Effector memory CD8-positive, alpha-beta T cell (primary cell): ENCODE measurements at regions not wholly inside any gene's neighbourhood (a gene's known extent, or its start where the extent isn't known, plus 50 kb on each side); places are given as distances from the start of the nearest gene placed in this dataset.
"Not testable (repeated sequence)": the region's sequence is repeated elsewhere in the genome, so short reads cannot be mapped to it uniquely, and the experiment has no call there.

ENCODE experiments used
- ATAC-seq: fragments of 150-1000 bp; cut with Tn5 transposase; replicated peaks from 2 replicates; pipeline ENCODE4 v1.10.0; 2021; ENCODE audit warnings: mild to moderate bottlenecking, moderate library complexity
- DNase-seq, 3 experiments: peaks; one replicate each; pipeline ENCODE4 v3.0.0; 2021
- H3K27ac Mint-ChIP-seq, 2 donors: one replicate each; pipeline ENCODE4 v1.8.0; 2022; ENCODE audit warnings: mild to moderate bottlenecking in 2 of 2, mixed read lengths in 2 of 2, moderate library complexity in 2 of 2
- H3K27me3 Mint-ChIP-seq, 2 donors: one replicate each; pipeline ENCODE4 v1.8.0; 2022; ENCODE audit warnings: mixed read lengths in 2 of 2
- H3K36me3 Mint-ChIP-seq: one replicate; pipeline ENCODE4 v1.8.0; 2022; ENCODE audit warnings: mild to moderate bottlenecking, moderate library complexity, mixed read lengths; ENCODE audit not compliant: insufficient read depth
- H3K4me1 Mint-ChIP-seq, 2 donors: one replicate each; pipeline ENCODE4 v1.8.0; 2022; ENCODE audit warnings: low read depth in 2 of 2, mixed read lengths in 2 of 2
- H3K4me3 Mint-ChIP-seq, 2 donors: one replicate each; pipeline ENCODE4 v1.8.0; 2022; ENCODE audit warnings: mild to moderate bottlenecking in 2 of 2, mixed read lengths in 2 of 2, moderate library complexity in 2 of 2
- H3K9me3 Mint-ChIP-seq, 2 donors: one replicate each; pipeline ENCODE4 v1.8.0; 2022; ENCODE audit warnings: mixed read lengths in 2 of 2

DNA sequence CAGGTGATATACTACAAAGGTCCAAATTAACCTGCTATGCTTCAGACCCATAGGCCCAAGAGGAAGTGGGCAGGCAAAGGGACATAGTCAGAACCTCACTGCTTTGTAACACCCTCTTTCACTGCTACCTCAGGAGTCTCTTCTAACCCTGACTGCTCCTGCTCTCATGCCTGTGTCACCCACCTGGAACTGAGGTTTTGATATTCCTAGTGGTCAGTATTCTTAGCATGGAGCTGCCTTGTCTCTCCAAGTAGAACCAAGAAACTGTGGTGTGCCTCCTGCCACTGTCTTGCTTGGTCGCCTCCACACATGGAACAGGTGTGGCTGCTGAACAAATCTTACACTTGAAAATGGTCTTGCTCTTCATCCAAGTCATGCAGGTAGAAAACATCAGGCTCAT is 677.5 kb downstream of the XPNPEP1 start:
- no peak for ATAC-seq
- no peak for DNase-seq
- Mint-ChIP-seq H3K27ac (no peak overlapping the region), H3K36me3 (no peaks in the 10 kb centered on the region), H3K4me3 (no peak overlapping the region), H3K27me3 (no peaks in the 10 kb centered on the region), H3K9me3 (peaks cover 9 to 30% of the 10 kb centered on the region in 2 donors), H3K4me1 (no peaks in the 10 kb centered on the region)

DNA sequence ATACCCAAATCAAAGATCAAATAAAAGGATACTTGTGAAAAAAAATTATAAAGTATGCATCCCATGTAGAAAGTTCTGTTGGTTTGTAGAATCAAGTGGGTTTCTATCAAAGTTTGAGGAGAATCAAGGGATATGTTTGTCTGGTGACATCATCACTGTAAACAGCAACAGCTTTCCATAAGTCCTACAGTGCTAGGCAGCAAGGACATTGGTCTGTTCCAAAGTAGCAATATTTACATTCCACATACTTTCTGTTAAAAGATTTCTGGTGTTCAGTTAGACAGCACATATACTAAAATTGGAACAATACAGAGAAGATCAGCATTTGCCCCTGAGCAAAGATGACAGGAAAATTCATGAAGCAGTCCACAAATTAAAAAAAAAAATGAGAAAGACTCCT is 683.9 kb downstream of the XPNPEP1 start:
- DNase-seq = no peak
- H3K27me3 Mint-ChIP-seq = no peaks in the 10 kb centered on the region
- ATAC-seq = no peak
- no peaks in the 10 kb centered on the region for H3K4me1 Mint-ChIP-seq
- no peak overlapping the region for H3K4me3 Mint-ChIP-seq
- no peak overlapping the region for H3K27ac Mint-ChIP-seq
- H3K36me3 Mint-ChIP-seq = no peaks in the 10 kb centered on the region
- peaks cover 0 to 9% of the 10 kb centered on the region in 2 donors for H3K9me3 Mint-ChIP-seq

DNA sequence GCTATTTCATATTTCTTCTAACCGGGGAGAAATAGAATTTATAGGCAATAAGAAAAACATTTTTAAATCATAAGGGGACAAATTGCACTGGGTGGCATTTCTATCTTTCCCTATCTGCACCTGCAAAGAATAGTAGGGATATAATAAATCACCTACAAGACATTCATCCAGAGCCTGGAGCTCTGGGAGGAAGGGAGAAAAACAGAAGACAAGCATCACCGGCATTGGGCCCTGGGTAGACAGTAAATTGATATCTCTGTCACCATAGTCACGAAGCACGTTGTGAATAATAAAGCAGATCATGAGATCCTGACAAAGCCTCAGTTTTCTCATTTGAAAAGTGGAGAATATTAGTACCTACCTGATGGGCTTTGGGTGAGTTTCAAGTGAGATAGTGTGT is 685.6 kb downstream of the XPNPEP1 start:
- no peak overlapping the region for H3K27ac Mint-ChIP-seq
- no peak for ATAC-seq

DNA sequence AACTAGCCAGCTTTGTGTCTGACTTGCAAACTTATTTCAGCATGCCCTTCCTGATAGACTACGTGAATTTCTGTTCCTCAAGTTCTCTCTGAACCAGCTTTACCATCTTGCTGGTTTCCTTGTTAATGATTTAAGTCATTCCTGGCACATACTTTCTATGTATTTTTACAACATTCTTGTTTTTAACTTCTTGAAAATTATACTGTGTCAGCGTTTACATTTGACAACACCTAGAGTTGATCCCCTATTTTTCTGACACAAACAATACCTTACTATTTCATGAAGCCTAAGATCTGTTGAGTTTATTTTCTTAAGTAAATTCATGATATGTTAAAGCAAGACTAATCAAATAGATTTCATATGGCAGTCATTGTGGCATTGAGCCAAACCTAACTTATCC is 686.3 kb downstream of the XPNPEP1 start:
- Mint-ChIP-seq H3K27me3 (no peaks in the 10 kb centered on the region), H3K4me1 (no peaks in the 10 kb centered on the region), H3K9me3 (peaks cover 0 to 5% of the 10 kb centered on the region in 2 donors), H3K27ac (no peak overlapping the region), H3K36me3 (no peaks in the 10 kb centered on the region), H3K4me3 (no peak overlapping the region)
- no peak for DNase-seq
- no peak for ATAC-seq

More for the DNA sequence above, 685.6 kb downstream of the XPNPEP1 start:
- DNase-seq = no peak
- no peak overlapping the region for H3K4me3 Mint-ChIP-seq
- H3K27me3 Mint-ChIP-seq = no peaks in the 10 kb centered on the region
- H3K9me3 Mint-ChIP-seq = peaks cover 0 to 5% of the 10 kb centered on the region in 2 donors
- H3K4me1 Mint-ChIP-seq = no peaks in the 10 kb centered on the region
- H3K36me3 Mint-ChIP-seq = no peaks in the 10 kb centered on the region

DNA sequence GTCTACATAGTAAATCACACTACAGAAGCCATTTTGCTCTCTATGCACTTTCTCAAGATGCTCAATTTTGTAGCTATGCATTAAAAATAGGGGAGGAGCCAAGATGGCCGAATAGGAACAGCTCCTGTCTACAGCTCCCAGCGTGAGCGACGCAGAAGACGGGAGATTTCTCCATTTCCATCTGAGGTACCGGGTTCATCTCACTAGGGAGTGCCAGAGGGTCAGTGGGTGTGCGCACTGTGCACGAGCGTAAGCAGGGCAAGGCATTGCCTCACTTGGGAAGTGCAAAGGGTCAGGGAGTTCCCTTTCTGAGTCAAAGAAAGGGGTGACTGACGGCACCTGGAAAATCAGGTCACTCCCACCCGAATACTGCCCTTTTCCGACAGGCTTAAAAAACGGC is 699.8 kb downstream of the XPNPEP1 start:
- not testable (repeated sequence) for ATAC-seq, H3K27me3 Mint-ChIP-seq, H3K4me1 Mint-ChIP-seq, H3K36me3 Mint-ChIP-seq, H3K9me3 Mint-ChIP-seq, DNase-seq, H3K27ac Mint-ChIP-seq, H3K4me3 Mint-ChIP-seq

DNA sequence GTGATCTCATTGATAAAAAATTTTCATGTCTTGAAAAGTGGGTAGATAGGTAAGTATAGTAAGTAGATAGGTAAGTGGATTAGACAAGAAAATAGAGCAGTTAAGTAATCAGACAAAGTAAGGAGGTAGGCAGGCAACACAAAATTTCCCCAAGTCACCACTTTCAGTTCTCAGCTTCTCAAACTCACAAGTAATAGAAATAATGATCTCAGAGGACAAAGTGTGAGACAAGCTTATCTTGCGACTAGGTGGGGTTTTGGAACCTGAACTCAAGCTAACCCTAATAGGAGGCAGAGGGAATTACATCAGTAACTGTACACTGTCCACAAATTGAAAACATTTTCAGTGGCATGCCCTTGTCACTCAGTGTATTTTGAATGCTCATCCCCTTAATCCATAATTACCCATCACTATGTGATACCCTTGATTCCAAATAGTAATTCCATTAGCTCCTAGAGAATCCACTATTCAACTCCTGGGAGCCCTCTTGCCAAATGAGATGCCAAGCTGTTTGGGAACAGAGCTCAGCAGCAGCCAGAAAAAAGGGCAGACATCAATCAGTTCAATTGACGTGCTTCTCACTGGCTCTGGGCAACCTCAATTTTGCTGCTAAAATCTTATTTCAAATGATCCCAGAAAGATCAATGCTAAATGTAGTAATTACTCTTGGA is 703.2 kb downstream of the XPNPEP1 start:
- no peak for DNase-seq
- Mint-ChIP-seq H3K27ac (no peak overlapping the region), H3K9me3 (peaks cover 2 to 12% of the 10 kb centered on the region in 2 donors), H3K4me1 (no peaks in the 10 kb centered on the region), H3K27me3 (no peaks in the 10 kb centered on the region), H3K4me3 (no peak overlapping the region), H3K36me3 (no peaks in the 10 kb centered on the region)
- ATAC-seq = no peak

DNA sequence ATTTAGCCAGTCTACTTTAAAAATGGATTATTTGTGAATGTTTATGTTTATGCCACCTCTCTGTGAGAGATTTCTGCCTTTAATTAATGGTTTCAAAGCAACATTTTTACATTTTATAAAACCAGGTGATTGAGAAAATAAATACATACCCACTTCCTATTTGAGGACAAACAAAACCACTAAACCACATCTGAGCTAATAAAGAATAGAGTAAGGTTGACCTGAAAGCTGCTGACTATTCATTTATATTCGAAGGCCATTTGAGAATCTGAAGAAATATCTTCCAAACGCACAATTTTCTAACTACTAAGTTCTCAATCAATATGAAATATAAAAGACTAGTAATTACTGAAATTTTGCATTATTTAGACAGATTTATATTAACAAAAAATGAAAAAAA is 705.1 kb downstream of the XPNPEP1 start:
- H3K27me3 Mint-ChIP-seq = no peaks in the 10 kb centered on the region
- ATAC-seq (no peak), DNase-seq (no peak)
- peaks cover 2 to 12% of the 10 kb centered on the region in 2 donors for H3K9me3 Mint-ChIP-seq
- H3K27ac Mint-ChIP-seq = no peak overlapping the region
- no peak overlapping the region for H3K4me3 Mint-ChIP-seq
- no peaks in the 10 kb centered on the region for H3K4me1 Mint-ChIP-seq
- no peaks in the 10 kb centered on the region for H3K36me3 Mint-ChIP-seq

DNA sequence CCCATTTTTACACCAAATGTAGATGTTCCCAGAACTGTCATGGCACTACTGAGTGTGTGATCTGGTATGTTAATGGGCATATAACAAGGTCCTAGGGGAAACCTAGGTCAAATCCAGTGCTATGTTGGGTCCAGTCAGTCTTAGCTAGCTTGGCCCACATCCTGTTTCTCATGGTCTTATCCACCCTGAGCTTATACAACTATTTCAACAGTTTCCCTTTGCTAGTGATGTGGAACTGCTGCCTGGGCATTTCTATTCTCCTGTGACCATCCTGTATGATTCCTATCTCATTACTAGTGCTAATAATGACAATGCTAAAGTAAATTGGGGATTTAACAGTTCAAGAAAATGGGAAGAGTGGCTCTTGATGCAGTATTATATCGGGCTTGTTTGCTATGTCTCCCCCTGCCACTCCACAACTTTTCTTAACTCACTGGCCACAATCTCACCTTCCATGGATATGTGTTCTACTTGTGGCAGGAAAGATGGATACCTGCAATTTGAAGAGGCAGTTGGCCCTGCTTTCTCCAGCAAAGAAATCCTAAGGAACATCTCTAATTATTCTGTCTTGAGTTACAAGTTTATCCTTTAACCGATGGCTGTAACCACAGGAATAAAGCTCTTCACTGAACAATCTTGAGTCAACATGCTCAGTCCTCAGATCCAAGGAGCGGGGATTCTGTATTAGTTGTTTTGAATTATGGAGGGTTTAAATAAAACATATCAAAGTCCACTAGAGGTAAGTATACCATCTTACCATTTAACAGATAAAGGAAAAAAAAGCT is 707.8 kb downstream of the XPNPEP1 start:
- Mint-ChIP-seq H3K4me1 (no peaks in the 10 kb centered on the region), H3K27me3 (no peaks in the 10 kb centered on the region), H3K4me3 (no peak overlapping the region), H3K36me3 (no peaks in the 10 kb centered on the region), H3K9me3 (peaks cover 4 to 12% of the 10 kb centered on the region in 2 donors), H3K27ac (no peak overlapping the region)
- ATAC-seq = no peak
- DNase-seq = no peak

DNA sequence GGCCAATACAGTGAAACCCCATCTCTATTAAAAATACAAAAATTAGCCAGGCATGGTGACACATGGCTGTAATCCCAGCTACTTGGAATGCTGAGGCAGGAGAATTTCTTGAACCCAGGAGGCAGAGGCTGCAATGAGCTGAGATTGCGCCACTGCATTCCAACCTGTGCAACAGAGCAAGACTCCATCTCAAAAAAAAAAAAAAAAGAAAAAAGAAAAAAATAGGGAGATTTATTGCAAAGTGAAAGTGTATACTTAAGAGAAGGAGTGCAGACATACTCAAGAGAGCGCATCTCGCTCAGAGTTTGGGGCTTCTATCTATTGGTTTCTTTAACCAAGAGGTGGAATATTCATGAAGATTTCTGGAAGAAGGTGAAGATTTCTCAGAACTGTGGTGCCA is 708.4 kb downstream of the XPNPEP1 start:
- not testable (repeated sequence) for H3K4me3 Mint-ChIP-seq, DNase-seq, H3K4me1 Mint-ChIP-seq, H3K27ac Mint-ChIP-seq, H3K36me3 Mint-ChIP-seq, H3K27me3 Mint-ChIP-seq, ATAC-seq
- H3K9me3 Mint-ChIP-seq = peaks cover 4 to 12% of the 10 kb centered on the region in 2 donors

DNA sequence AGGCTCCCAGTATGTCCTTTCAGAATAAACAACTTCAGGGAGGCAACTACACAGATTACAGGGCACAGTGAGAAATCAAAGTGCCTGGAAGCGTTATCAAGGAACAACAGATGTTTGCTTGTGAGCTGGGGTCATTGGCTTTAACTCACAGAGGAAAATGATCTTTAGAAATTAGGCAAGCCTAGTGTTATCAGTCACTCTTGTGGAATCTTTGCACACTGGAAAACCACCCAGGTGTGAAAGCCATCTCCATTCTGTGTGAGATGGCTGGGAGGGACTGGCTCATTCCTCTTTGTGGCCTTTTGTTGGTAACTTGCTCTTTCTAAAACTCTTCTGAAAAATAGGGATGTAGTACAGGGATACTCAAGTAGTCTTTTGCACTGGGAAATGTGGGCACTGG is 716.0 kb downstream of the XPNPEP1 start:
- no peak overlapping the region for H3K27ac Mint-ChIP-seq
- H3K36me3 Mint-ChIP-seq = no peaks in the 10 kb centered on the region
- peaks cover 0 to 7% of the 10 kb centered on the region in 2 donors for H3K9me3 Mint-ChIP-seq
- no peaks in the 10 kb centered on the region for H3K4me1 Mint-ChIP-seq
- ATAC-seq (no peak), DNase-seq (no peak)
- H3K27me3 Mint-ChIP-seq = no peaks in the 10 kb centered on the region
- no peak overlapping the region for H3K4me3 Mint-ChIP-seq

DNA sequence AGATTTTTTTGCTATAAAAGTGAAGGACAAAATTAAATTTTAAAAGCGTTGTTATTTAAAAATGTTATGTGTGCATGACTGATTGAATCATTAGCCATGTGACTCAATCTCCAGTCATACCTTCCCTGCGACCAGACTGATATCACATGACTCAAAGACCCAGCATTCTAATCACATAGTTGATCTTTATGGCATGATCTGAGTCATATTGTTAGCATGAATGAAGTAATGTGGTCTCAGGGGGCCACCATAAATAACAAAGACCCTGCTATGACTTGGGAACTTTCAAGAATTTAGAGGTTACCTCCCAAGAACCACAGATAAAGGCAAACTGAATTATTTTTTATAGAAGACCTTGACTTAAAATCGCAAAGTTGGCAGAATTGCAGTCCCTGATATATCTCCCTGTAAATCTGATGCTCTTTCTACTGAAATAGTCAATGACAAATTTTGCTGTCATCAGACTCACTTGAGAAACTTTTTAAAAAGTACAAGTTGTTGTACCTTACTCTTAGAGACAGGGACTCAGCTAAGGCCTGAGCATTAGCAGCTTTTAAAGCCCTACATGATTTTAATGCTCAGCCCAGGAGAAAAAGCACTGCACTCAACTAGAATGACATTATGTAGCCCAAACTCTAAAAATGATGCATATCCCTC is 717.3 kb downstream of the XPNPEP1 start:
- H3K36me3 Mint-ChIP-seq = no peaks in the 10 kb centered on the region
- no peak overlapping the region for H3K4me3 Mint-ChIP-seq
- DNase-seq (no peak), ATAC-seq (no peak)
- peaks cover 0 to 10% of the 10 kb centered on the region in 2 donors for H3K9me3 Mint-ChIP-seq
- no peak overlapping the region for H3K27ac Mint-ChIP-seq
- H3K4me1 Mint-ChIP-seq = no peaks in the 10 kb centered on the region
- no peaks in the 10 kb centered on the region for H3K27me3 Mint-ChIP-seq

DNA sequence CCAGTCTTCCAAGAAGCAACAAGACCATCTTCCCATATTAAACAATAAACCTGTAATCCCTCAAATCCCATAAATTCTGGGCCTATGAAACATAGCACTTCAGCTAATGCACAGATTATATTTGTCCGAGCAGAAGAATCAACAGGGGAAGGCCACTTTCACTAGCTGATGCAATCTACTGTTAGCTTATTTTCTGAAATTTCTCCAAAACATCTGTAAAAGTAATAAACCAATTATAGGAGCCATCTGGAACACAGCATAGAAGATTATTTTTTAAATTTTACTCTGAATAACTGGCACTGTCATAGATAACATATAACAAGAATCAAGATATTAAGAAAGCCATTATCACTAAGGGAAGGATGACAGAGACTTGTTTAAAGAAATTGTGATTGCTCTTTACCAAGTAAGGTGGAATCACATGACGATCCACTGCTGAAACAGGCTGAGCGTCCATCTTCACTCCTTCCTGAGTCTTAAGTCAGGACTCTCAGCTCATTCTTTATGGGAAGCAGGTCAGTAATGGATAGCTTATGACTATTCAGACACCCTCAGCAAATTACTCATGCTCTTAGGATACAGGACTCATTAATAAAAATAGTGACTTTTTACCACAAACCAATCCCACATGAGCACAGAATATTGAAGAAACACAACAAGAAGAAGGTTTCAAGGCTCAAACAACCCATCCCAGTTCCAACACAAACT is 719.5 kb downstream of the XPNPEP1 start:
- no peak for DNase-seq
- peaks cover 0 to 8% of the 10 kb centered on the region in 2 donors for H3K9me3 Mint-ChIP-seq
- H3K4me3 Mint-ChIP-seq = no peak overlapping the region
- H3K4me1 Mint-ChIP-seq = no peaks in the 10 kb centered on the region
- no peaks in the 10 kb centered on the region for H3K36me3 Mint-ChIP-seq
- no peak overlapping the region for H3K27ac Mint-ChIP-seq
- ATAC-seq = no peak
- H3K27me3 Mint-ChIP-seq = no peaks in the 10 kb centered on the region

DNA sequence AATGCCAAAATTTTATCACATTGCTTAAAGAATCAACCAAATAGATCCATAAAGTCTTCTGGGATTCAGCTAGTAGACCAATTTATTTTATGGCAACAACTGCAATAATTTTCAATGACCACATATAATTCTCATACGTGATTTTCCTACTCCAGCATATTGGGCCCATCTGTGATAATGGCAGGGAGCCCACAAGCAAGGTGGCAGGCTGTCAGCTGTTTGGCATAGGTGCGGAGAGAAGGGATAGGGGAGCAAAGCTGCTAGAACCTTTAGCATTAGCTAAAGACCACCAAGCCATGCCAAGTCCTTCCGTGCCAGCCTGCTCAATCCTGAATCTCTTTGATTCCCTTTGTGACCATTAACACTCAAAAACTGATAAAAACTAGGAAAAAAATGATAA is 721.2 kb downstream of the XPNPEP1 start:
- peaks cover 9% of the 10 kb centered on the region in 2 donors for H3K9me3 Mint-ChIP-seq
- no peaks in the 10 kb centered on the region for H3K4me1 Mint-ChIP-seq
- no peak overlapping the region for H3K4me3 Mint-ChIP-seq
- H3K27me3 Mint-ChIP-seq = no peaks in the 10 kb centered on the region
- H3K36me3 Mint-ChIP-seq = no peaks in the 10 kb centered on the region
- DNase-seq (no peak), ATAC-seq (no peak)
- H3K27ac Mint-ChIP-seq = no peak overlapping the region
